NCI-H1105 (cell line): ENCODE measurements at regions not wholly inside any gene's neighbourhood (a gene's known extent, or its start where the extent isn't known, plus 50 kb on each side); places are given as distances from the start of the nearest gene placed in this dataset.

Source experiments
- DNase-seq: peaks from one replicate; lab custom pipeline; 2025; lab: John Stamatoyannopoulos, UW

DNA sequence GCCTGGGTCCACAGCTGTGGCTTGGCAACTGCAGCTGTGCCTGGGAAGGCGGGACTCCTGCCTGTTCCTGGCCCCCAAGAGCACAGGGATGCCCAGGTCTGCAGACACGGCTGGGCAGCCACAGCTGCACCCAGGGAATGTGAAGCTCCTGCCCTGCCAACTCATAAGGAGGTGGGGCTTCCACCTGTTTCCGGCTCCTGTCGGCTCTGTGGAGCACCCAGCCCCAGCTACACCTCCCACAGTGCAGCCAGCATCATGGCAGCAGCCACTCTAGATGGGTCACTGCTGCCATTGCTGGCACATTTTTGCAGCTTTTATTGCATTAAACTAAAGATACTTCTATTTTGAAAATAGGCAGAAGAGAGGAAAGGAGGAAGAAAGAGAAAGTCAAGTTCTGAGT is 207.9 kb downstream of the SAMD5 start:
- DNase-seq: no peak

DNA sequence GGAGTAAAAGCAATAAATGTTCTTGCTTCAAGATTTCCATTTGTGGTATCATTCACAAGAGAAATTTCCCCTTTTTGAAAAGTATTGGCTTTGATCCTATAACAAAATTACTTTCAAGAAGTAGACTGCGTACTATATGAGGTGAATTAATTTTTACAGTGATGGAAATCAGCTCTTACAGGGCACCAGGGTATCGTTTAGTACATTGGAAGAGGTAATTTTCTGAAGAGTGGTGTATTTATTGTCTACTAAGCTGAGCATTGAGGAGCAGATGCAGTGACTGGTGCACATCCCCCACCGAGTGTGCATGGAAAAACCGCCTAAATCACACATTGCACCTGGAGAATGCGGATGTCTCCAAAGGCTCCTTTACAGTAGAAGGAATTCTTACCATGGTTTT is 209.5 kb downstream of the SAMD5 start:
- DNase-seq: no peak

DNA sequence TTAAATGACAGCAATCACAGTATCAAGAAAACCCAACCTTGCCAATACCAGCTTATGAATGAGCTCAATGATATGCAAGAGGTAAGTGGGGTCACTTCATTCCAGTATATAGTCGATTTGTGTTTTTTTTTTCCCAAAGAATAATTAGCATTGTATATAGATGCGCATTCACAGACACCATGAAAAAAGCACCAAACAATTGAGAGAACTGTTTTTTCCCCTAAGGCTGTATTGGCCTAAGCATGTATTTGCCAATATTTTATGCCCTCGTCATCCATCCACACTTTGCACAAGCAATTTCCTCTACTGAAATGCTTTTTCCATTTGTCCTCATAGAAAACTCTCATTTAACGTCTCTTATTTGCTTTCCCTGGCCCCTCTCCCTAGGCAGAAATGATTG is 213.7 kb downstream of the SAMD5 start:
- DNase-seq: no peak

DNA sequence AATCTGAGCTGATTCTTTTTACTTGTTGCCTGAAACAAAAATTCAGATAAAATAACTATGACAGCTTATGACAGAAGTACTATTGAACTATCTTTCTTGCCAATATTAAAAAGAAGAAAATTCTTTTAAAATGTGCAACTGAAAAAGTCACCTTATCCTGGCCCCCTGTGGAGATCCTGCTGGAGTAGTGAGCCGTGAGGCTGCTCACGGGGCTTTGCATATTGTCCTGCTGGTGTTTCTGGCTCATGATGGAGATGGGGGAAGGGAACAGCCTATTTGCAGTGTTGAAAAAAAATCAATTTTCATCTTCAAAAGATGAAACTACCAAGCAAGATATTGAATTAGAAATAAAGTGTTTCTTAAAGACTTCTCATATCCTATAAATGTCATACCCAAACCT is 216.0 kb downstream of the SAMD5 start:
- no peak for DNase-seq

DNA sequence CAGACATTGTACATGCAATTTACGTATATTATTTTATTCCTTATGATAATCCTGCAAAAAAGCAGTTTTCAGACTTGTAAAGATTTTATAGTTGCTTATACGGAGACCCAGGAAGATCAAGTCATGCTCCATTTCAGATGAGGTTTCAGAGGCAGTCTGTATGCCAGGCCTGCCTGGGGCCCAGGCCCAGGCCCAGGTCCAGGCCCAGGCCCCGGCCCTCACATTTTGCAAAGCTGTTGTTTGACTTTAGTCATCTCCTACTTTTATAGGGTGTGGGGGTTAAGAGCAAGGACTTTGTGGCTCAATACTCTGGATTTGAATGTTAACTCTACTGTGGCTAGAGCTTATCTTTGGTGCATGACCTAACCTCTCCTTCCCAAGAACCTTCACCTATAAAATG is 217.9 kb downstream of the SAMD5 start:
- DNase-seq: no peak

DNA sequence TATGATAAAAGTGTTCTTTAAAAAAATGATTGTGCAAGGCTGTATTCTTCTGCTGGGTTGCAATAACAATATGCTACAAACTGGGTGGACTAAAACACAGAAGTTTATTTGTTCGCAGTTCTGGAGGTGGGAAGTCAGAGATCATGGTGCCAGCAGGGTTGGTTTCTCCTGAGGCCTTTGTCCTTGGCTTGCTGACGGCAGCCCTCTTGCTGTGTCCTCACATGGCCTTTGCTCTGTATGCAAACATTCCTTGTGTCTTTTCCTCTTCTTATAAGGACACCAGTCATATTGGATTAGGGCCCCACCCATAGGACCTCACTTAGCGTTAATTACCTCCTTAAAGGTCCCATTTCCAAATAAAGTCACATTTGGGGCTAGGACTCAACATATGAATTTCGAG is 220.4 kb downstream of the SAMD5 start:
- no peak for DNase-seq

DNA sequence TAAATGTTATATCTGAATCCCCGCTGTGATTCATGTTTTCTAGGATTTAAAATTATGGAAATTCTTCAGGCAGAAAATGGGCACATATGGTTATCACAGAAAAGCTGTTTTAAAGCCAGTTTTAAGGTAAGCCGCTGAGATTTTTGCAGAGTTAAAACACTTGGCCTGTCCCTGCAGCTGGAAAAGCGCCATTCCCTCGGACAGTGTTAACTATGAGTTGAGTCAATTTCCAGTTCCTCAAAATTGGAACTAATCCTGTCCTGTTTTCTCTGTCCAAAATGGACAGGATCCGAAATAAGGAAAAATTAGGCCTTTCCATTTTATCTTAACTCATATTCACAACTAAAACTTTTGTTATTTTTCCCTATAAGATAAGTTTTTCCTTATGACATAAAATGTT is 225.2 kb downstream of the SAMD5 start:
- no peak for DNase-seq

DNA sequence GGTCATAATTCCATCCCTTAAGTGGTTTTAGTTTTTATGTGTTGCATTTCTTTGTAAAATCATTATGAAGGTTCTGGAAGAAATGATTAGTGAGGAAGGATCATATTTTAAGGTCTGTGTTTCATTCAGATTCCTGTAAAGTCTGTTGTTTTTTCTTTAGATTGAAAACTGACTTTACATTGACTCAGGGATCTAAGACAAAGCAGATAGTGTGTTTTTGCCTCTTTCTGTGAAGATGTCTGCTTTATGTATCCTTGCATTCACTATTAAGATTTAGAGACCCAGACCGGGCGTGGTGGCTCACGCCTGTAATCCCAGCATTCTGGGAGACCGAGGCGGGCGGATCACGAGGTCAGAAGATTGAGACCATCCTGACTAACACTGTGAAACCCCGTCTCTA is 225.7 kb downstream of the SAMD5 start:
- no peak for DNase-seq

DNA sequence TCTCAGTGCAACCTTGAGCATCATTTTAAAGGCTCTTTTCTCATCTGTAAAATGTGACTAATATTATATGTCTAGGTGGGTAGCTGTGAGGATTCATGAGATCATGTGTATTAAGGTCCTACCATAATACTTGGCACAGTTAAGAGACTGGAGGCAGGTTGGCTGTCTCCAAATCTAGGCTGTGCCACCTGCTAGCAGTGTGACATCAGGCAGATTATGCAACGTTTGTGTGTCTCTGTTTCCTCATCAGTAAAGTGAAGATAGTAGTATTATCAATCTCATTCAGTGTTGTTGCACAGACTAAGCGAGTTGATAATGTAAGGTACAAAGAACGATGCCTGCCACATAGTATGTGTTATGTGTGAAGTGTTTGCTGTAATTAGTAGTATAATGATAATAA is 227.4 kb downstream of the SAMD5 start:
- no peak for DNase-seq

DNA sequence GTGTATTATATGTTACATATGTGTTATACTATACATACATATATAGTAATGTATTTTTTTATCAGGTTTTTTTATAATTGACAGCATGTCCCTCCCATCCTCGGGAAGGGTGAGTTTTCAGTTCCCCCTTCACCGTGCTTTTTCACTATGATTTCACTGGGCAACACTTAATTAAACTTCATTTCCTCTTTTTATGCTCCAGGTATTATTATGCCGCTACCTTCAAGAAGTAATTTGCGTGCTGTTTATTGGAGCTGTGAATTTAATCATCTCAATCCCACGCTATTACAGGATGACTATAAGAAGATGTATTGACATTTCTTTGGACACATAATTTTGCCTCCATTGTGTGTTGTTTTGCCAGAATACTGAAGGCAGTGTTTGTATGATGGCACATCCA is 228.6 kb downstream of the SAMD5 start:
- no peak for DNase-seq

DNA sequence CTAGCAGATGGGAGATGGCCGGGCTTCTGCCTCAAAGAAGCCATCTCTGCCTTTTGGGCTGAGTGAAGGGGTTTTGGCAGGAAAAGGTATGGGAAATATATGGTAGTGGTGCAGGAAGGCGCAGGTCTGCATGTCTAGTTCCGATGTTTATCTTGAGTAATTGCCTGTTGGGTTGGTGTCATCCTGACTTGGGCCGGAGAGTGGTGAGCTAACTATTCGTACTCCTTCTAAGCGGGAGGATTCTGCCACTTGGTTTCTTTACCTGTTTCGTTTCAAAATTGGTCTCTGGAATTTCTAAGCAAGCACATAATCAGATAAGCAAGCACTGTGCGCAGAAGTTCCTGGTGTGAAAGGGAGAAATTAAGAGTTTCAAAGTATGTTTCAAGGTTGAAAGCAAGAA is 229.6 kb downstream of the SAMD5 start:
- DNase-seq: no peak

DNA sequence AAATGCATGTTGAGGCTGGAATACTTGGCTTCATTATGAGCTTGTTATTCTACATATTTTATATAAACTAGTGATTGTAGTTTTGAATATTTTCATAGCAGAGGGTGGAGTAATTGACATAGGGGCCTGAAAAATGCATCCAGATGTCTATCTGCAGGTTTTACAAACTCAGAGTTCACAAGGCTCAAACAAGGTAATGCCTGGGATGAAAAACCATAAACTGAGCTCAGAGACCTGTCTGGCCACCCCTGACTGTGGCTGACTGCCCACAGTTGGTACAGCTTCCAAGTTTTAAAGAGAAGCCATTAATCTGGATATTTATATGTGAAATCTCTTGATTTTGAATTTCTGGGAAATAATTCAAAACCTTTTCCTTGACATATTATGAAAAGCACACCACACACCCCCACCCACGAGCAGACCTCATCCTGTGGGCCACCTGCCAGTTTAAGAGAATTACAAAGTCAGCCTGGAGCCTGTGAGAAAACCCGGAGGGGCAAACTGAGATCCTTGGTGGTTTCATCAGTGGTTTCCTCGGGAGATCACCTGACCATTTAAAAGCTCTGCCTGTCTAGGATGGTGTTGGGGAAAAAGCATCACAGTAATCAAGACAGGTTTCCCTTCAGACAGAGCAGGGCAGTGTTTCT is 230.1 kb downstream of the SAMD5 start:
- no peak for DNase-seq

DNA sequence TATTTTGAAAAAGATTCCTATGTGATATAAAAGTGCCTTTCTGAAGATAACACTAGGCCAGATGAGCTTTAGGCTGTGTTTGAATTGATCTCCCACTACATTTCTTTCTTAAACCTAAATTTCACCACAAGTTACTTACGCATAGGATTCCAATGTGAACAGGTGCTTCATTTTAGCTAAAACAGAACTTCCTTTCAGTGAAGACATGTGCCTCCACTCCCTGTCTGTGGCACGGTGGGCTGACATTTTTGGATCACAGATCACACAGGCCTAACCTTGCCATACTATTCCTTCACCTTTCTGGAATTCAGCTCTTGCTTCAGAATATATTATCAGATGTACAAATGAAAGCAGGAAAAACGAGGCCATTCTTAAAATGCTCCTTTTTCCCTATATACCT is 231.8 kb downstream of the SAMD5 start:
- DNase-seq: no peak

DNA sequence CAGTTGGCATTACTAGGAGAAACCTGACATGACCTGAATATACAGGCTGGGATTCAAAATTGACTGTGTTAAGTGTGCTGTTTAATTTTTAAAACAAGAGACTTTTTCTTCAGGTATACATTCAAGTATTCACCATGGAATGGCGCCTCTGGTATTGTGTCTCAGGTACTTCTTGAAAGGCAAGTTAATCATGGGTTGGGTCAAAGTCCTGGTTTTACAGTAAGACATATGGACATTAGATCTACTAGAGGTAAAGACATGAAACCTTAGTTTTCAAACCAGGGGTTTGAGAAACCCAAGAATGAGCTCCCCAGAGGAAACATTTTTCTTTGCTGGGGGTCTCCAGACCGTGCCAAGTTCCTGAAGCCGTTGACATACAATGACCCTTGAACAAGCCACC is 232.4 kb downstream of the SAMD5 start:
- no peak for DNase-seq

DNA sequence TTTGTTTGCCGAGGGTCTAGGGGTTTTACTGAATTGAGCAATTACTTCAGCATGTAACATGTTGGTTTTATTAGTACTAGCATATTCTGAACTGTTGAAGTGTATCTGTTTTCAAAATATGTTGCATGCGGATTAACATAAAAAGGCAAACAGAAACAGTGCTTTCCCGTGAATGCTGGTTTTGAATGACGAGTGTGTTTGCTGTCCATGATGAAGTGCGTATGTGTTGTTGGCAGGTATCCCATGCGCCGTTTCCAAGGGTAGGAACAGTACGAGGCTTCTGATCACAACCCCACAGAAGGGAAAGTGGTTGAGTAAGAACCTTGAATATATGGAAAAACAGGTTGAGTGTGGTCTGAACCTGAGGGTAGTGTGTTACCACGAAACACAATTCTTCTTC is 232.9 kb downstream of the SAMD5 start:
- no peak for DNase-seq

DNA sequence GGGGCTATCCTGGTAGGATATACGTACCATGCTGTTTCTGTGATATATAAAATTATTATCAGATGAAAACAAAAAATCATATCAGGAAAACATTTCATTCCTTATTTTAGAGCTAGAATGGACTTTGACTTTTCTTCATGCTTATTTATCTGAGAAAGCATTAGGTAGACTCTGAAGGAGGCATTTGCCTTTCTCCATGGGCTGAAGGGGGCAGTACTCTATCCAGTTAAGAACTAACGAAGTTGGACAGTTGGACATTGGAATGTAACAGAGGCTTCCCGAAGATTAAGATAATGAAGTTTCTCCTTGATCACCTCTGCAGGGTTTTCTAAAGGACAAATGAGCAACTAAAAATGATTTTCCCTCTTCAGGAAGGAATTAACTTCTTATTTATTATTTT is 233.9 kb downstream of the SAMD5 start:
- DNase-seq: no peak

DNA sequence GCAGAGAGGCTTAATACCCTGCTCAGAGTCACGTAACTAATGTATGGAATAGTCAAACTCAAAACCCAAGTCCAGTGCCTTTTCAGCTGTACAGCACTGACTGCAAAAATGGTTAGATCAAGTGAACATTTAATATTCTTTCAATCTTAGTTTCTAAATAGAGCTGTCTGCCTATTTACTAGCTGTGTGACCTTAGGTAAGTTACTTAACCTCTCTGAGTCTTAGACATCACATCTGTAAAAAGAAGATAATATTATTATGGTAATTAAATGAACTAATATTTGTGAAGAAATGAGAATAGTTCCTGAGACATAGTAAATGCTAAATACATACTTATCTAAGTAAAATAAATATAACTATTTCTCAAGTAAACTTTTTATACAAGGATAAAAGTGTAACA is 235.5 kb downstream of the SAMD5 start:
- DNase-seq: no peak

DNA sequence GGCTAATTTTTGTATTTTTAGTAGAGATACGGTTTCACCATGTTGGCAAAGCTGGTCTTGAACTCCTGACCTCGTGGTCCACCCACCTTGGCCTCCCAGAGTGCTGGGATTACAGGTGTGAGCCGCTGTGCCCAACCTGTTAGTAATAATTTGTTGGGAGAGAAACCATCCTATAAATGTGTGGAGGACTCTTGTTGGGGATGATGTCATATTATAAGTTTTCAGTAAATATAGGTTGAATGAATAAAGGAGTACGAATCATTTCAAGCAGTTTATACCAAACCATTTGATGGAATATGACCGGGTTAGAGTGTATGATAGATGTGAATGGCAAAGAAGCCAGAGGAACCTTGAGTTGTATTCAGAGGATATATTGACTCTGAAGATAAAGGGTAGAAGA is 240.8 kb downstream of the SAMD5 start:
- DNase-seq: no peak

DNA sequence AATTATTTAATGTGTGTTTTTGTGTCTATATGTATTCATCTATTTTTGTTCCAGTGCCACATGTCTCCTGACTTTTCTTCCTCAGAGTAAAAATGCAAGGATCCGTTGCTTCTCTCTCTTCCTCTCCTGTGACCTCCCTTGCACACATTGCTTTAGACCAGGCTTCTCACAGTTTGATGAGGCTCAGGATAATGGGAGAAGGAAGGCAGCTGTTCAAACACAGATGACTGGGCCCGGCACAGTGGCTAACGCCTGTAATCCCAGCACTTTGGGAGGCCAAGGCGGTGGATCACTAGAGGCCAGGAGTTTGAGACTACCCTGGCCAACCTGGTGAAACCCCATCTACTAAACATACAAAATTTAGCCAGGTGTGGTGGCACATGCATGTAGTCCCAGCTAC is 241.9 kb downstream of the SAMD5 start:
- DNase-seq: no peak

DNA sequence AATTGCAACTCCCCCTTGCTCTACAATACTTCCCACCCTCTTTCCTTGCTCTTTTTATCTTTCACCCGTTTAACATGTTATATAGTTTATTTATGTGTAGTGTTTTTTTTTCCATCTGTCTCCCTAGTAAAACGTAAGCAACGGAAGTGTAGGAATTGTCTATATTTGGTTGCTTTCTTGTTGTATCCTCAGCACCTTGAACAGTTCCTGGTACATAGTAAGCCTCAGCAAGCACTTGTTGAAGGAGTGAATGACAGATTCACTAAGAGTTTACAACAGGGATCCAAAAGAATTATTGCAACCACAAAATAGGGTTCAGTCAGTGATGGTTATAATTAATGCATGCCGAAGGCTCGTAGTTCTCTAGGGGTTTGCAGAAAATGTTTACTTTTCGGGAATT is 242.7 kb downstream of the SAMD5 start:
- no peak for DNase-seq

DNA sequence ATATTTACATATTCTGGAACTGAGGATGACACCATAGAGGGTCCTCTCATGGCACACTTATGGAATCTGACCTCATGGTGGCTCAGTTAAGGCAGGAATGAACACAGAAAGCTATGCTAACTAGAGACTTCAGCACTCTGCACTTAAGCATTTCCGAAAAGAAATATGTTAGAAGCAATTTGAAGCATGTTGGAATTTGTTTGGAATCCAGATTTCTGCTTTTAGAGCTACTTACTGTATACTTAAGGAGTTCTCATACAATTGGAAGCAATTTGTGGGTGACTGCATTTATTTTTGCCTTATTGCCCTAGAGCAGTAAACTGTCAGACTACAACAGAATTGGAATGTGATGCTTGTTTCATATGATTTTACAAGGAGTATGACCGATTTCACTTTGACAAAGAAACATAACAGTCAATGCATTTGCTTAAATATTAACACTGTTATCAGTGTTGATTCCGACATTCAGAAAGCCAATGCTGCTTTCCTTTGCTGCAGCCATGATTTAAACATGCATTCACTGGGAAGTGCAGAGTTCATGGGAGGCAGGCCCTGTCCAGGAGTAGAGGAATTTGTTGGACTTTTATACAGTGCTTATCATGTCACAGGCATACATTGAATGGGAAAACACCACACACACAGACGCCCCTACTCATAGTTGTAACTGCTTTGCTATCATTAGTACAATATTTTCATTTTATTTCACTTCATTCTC is 244.4 kb downstream of the SAMD5 start:
- no peak for DNase-seq

DNA sequence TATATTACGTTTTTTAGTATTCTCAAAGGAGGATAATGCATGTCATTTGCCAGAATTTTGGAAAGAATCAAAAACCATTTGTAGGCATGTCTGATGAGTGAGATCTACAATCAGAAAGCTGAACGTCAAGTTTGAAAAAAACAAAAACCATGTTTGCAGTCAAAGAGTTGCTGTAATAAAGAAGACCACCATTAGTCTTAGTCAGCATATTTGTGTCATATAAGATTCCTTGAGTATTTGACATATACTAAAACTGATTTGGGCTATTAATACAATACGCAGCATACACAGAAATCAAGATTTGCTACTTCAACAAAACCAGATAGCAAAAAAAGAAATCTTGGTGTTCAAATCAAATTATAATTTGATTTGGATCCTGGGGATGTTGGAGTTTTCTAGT is 247.5 kb downstream of the SAMD5 start:
- DNase-seq: no peak

DNA sequence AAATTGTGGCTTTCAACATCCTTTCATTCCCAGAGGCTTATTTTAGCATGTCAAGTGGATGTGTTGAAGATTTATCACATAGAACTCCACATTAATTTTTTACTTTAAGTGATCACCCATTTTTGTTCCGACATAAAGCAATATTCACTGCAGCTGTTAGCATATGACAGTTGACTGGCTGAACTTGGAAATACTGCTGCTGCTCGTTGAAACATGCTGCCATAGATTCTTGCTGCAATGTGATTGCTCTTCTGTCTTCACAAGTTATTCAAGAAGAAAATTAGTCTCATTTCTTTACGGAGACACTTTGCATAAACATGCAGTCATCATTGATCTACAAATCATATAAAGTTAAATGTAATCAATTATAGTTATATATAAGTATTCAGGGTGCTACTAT is 248.4 kb downstream of the SAMD5 start:
- no peak for DNase-seq

DNA sequence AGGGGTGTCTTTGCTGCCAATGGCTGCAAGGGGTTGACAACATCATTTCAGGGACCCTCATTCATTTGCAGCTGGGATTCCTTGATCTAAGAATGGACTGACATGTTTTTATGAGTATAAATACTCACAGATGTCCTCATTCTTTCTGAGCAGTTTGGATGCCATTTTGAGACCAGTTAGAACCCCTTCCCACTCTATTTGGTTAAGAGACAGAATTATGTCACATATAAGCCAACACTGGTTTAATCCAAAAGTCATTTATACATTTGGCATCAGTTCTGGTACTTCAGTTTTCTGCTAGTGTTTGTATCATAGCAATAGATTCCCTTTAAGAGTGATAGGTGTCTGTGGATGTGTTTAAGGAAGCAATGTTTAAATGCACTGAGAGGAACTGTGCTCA is 248.8 kb downstream of the SAMD5 start:
- DNase-seq: no peak
